Dermis microvascular lymphatic vessel endothelial cell (primary cell): ENCODE measurements at regions not wholly inside any gene's neighbourhood (a gene's known extent, or its start where the extent isn't known, plus 50 kb on each side); places are given as distances from the start of the nearest gene placed in this dataset.
"Not testable (repeated sequence)": the region's sequence is repeated elsewhere in the genome, so short reads cannot be mapped to it uniquely, and the experiment has no call there.

ENCODE experiments used
- DNase-seq, 2 donors: peaks; one replicate each; pipeline versions ENCODE4 v3.0.0 to v3.0.0-alpha.2; 2010; ENCODE audit warnings: low read depth in 2 of 2

DNA sequence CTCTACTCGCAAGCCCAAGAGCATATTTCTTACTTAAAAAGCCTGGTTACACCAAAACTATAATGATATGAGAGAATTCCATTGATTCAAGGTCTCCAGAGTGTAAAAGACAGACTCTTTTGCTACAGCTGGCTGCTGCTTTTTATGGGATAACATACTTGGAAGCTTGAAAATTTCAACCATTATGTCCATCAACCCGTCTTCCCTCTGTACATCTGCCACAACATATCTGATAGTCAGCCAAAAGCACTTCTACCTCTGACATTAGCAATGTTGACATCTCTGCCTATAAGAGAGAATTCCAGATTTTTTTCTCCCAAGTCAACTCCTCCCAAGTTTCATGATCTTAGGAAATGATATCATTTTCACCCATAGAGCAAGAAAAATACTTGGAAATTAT is 54.4 kb upstream of the IQCM start:
- no peak for DNase-seq

GRCh38 chr4:149881744-149882143 is 66.1 kb upstream of the IQCM start:
- no peak for DNase-seq

DNA sequence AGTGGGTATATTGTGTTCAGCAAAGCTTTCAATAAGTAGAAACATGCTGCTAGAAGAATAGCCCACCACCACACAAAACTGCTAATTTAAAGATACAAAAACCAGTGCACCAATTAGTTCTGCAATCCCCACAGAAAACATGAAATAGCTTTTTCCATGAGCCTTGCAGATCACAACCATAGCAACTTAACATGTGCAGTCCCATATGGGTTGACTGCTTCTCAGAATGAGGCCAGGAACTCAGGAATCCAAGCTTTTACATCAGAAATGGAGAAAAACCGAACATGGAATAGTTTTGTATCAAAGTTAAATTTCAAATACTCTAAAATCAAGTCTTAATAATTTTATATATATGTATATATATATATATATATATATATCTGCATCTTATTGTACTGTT is 66.6 kb upstream of the IQCM start:
- no peak for DNase-seq

- no peak for DNase-seq
Measured at GRCh38 chr4:149884046-149884445, 68.4 kb upstream of the IQCM start.

- no peak for DNase-seq
Measured at GRCh38 chr4:149884529-149885181, 69.0 kb upstream of the IQCM start.

DNA sequence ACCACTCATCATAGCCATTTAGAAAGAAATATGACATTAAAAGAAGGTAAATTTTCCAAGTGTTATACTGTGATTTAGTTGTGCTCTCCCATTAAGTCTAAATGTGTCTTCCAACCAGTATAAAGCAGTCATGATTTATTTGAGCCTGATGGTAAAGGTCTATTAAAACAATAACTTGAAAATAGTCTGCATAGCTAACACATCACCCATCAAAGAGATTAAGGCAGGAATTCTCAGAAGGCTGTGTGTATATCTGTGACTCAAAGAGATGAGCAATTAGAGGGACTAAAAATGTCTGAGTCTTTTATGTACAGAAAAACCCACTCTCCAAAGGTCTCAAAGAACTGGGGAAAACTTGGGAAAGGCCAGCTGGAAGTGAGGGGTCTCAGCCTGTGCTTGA is 70.3 kb upstream of the IQCM start:
- no peak for DNase-seq

GRCh38 chr4:149886786-149887490 is 71.3 kb upstream of the IQCM start:
- no peak for DNase-seq

- DNase-seq: no peak
Measured at GRCh38 chr4:149889991-149890390, 74.3 kb upstream of the IQCM start.

- DNase-seq: no peak
Measured at GRCh38 chr4:149890531-149890930, 74.9 kb upstream of the IQCM start.

DNA sequence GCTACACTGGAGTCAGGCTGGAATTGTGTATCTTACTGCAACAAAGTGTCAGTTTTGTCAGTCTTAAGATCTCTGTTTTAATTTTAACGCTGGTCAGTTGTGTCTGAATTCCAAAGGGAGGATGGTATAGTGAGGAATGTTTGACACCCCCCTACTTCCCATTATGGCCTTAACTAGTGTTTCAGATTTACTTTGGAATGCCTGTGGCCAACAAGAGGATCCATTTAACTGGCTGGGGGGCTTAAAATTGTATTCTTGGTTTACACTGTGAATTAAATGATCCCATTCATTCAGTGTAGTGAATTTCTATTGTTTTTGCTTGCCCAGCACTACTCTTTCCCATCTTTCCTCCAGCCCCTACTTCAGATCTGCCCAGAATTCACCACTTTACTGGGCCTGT is 75.8 kb upstream of the IQCM start:
- no peak for DNase-seq

GRCh38 chr4:149896432-149896831 is 80.8 kb upstream of the IQCM start:
- peak in 1 of 2 donors; percentile 3 for DNase-seq

DNA sequence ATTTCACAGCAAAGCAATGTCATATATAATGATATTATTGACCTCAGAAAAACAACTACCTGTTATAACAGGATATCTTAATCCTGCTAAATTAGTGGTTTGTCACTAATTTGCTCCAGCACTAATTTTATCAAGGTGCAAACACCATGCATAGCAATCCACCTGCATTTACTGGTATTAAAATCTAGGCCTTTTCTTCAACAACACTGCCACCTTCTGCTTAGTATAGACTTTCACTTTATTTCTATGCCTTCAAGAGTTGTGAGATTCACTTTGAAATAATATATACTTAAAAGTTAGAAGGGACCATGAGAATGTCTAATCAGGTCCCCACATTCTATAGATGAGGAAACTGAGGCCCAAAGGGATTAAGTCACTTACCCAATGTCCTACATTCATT is 82.1 kb upstream of the IQCM start:
- peak in 1 of 2 donors; percentile 25 for DNase-seq

GRCh38 chr4:149901128-149901527 is 85.5 kb upstream of the IQCM start:
- no peak for DNase-seq

- no peak for DNase-seq
Measured at GRCh38 chr4:149902242-149902641, 86.6 kb upstream of the IQCM start.

DNA sequence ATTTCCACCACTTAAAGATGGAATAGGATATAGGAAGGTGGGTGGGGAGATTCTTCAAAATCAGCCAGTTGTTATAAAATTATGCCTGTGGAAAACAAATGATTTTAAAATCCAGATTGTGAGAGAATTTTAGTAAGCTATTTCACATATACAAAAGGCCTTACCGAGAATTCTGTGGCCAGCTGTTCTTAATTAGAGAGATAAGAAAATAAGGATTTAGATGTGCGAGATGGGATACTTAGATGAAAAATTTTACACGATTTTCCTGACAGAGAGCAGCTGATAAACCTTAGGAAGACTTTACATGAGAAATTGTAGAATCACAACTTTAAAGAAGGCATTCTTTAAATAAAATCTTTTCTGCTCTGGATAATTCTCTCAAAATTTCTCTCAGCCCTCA is 94.5 kb upstream of the IQCM start:
- no peak for DNase-seq

GRCh38 chr4:149910604-149911350 is 95.1 kb upstream of the IQCM start:
- no peak for DNase-seq

DNA sequence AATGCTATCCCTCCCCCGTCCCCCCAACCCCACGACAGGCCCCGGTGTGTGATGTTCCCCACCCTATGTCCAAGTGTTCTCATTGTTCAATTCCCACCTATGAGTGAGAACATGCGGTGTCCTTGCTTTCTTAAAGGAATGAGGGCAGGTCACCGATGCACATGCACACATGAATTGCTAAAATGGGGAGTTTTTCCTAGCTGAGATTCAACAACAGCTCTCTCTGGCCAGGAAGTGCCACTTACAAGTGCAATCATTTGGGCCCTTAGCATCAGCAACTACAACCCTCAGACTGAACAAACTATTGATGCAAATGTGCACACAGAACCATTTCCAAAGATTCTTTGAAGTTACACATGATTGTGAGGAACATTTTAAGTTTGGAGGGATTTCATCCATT is 95.7 kb upstream of the IQCM start:
- no peak for DNase-seq

- DNase-seq: peak in 1 of 2 donors; percentile 4
Measured at GRCh38 chr4:149912000-149912399, 96.4 kb upstream of the IQCM start.

GRCh38 chr4:149914119-149915115 is 98.8 kb upstream of the IQCM start:
- DNase-seq: peak; percentile 17 to 66

- not testable (repeated sequence) for DNase-seq
Measured at GRCh38 chr4:149915735-149916134, 100.1 kb upstream of the IQCM start.

DNA sequence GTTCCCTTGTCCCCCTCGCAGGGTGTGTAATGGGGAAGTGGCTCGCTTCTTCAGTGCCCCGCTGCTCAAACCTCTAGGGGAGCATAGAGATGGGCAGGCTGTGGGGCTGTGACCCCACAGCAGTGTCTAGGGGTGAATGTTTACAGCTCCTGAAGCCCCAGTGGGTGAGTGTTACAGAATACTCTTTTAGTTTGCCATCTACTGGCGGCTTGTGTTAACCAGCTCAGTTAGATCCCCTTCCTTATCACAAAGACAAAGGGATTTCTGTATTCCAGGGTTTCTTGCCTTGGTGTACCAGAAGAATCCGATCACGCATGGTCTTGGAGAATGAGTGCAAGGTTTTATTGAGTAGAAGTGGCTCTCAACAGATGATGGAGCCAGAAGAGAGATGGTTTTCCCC is 108.1 kb upstream of the IQCM start:
- DNase-seq: no peak
